NOMO-1 treated with DMSO at 0.1 percent for 48 hours (cell line): ENCODE measurements at regions not wholly inside any gene's neighbourhood (a gene's known extent, or its start where the extent isn't known, plus 50 kb on each side); places are given as distances from the start of the nearest gene placed in this dataset.
A peak's percentile ranks its signal among the peaks of the same experiment; 100 is the strongest.
"Not testable (repeated sequence)": the region's sequence is repeated elsewhere in the genome, so short reads cannot be mapped to it uniquely, and the experiment has no call there.

Experiments used
- DNase-seq: peaks from one replicate; lab custom pipeline; 2025; ENCODE audit not compliant: unreplicated experiment; lab: John Stamatoyannopoulos, UW

- DNase-seq = peak; percentile 80
Observed at GRCh38 chrX:40996886-40997530, 88.2 kb upstream of the USP9X start.

DNA sequence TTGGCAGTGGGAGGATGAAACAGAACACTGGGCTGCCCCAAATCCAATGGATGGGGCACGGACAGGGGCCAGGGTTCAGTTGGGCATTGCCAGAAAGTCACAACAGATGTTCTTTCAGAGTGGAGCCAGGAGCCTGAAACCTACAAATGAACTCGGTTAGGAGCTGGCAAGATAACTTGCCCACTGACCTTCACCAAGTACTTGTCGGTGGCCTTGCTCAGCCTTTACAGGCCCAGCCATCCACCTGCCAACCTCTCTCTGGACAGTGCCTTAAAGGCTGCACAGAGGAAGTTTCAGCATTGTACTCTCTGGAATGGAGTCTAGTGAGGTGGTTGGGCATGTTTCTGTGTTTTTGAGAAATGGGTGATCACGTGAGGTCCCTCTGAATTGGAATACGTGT lies 87.1 kb upstream of the USP9X start:
- no peak for DNase-seq

GRCh38 chrX:41001327-41001726 lies 83.9 kb upstream of the USP9X start:
- no peak for DNase-seq

- no peak for DNase-seq
Observed at GRCh38 chrX:41002026-41002425, 83.2 kb upstream of the USP9X start.

DNA sequence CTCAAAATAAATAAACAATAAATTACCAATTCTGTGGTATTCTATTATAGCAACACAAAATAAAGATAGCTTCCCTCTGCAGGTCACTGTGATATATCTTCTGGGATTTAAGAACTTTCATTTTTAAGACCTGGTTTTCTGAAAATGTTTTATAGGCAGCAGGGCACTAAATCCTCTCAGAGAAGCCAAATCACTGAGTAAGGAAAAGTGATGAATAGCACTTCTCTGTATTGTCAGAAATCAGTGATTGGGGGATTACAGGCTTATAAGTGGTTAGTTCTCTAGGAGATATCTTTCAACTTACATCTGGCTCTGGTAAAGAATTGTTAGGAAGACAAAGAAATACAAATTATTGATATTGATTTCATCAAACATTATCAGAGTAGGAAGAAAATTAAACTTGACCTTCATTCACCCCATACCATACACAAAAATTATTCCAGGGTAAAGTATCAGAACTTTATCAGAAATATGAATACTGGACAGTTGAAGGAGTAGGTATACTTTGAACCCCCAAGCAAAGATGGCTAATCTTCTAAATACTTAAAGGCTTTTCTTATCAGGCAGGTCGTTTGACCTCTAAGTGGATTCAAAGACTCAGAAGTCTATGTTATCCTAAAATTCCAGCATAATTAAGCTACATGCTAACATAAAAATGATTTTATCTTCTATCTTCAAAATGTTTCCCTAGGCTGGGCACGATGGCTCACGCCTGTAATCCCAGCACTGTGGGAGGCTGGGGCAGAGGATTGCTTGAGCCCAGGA lies 81.6 kb upstream of the USP9X start:
- DNase-seq = no peak

- no peak for DNase-seq
Observed at GRCh38 chrX:41005445-41005992, 79.7 kb upstream of the USP9X start.

- peak; percentile 84 for DNase-seq
Observed at GRCh38 chrX:41009850-41010846, 75.1 kb upstream of the USP9X start.

GRCh38 chrX:41014776-41015360 lies 70.4 kb upstream of the USP9X start:
- no peak for DNase-seq

GRCh38 chrX:41017785-41018184 lies 67.5 kb upstream of the USP9X start:
- DNase-seq = not testable (repeated sequence)

GRCh38 chrX:41018391-41019040 lies 66.7 kb upstream of the USP9X start:
- DNase-seq = not testable (repeated sequence)

DNA sequence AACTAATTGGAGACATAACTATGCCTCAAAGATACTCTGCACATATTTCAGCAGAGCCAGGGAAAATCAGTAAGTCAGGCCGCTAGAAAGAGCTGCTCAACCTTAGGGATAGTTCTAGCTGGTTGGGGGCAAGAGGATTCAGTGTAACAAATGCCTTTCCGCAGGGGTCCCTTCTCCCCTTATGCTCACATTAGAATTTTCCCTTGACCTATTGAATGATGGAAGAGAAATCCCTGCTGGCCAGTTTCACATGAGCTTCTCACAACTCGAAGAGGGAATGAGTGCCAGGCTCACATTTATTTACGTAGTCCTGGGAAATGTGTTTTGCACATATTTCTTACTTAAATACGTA lies 66.2 kb upstream of the USP9X start:
- no peak for DNase-seq

GRCh38 chrX:41022566-41022965 lies 62.7 kb upstream of the USP9X start:
- DNase-seq = peak; percentile 74

- DNase-seq = no peak
Observed at GRCh38 chrX:41023098-41023497, 62.1 kb upstream of the USP9X start.

GRCh38 chrX:41024335-41024734 lies 60.9 kb upstream of the USP9X start:
- DNase-seq = not testable (repeated sequence)

GRCh38 chrX:41024755-41025154 lies 60.5 kb upstream of the USP9X start:
- no peak for DNase-seq

DNA sequence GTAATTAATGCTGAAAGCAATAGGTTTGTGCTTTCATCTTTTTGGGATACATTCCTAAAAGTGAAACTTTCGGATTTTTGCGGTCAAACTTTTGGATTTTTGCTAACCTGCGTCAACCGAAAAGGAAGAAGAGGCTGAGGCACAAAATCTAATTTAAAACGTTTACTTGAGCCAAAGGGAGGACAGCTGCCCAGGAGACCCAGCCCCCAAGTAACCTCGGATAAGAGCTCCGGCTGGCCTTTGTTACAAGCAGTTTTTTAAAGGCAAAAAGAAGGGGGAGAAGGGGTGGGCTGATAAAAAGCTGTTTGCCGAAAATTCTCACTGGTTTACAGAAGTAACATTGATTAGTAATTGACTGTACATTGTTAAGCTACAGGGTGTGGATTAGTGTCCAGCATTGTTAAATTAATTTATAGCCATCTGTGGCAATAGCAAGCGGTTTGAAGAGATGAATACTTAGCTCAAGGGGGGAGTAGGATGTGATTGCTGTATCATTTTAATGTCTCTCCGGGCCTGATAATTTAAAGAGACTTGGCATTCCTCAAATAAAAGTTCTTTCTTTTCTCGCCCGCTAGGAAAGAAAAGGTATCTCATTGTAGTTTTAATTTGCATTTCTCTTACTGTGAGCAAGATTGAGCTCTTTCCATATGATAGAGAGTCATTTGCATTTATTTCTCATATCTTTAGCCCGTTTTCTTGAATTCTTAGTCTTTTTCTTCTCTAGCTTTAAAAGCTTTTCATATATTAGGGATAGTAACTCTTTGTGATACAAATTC lies 59.1 kb upstream of the USP9X start:
- no peak for DNase-seq

- DNase-seq = no peak
Observed at GRCh38 chrX:41026702-41027078, 58.6 kb upstream of the USP9X start.

GRCh38 chrX:41029332-41029731 lies 55.9 kb upstream of the USP9X start:
- no peak for DNase-seq

DNA sequence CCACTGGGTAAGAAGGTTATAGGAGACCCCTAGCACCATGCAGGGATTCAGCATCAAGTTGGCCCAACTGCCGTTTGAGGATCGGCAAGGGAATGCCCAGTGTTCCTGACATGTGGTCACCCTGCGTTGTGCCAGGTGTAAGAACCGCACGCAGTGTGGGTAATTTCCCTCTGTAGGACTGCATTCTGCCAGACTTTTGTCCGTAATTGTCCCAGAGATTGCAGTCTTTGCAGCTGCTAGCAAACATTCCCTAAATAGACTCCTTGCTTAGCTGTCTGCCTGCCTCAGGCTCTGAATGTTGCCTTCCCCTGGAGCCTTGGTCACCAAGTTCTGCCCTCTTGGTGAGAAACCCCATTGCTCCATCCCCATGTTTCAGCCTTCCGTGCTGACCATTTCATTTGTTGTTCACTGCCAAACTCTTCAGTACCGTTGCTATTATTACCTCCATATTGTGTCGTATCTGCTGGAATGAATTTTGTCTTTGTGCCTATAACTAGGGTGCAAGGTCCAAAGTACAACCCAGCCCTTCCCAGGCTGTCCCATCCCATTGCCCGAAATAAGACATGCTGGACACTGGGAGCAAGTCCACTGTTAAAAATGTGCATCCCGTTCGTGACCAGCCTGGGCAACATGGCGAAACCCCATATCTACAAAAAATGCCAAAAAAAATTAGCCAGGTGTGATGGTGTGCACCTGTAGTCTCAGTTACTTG lies 53.8 kb upstream of the USP9X start:
- DNase-seq = no peak
